SK-N-DZ (cell line): ENCODE measurements at regions not wholly inside any gene's neighbourhood (a gene's known extent, or its start where the extent isn't known, plus 50 kb on each side); places are given as distances from the start of the nearest gene placed in this dataset.

Experiments
- DNase-seq: peaks from one replicate; pipeline ENCODE4 v3.0.0-alpha.2; 2015; ENCODE audit warnings: low spot score

- no peak for DNase-seq
Measured at GRCh38 chr9:107883496-107884124, 394.0 kb upstream of the KLF4 start.

- DNase-seq, result no peak
Measured at GRCh38 chr9:107881626-107882300, 392.2 kb upstream of the KLF4 start.

- no peak for DNase-seq
Measured at GRCh38 chr9:107878462-107878861, 388.9 kb upstream of the KLF4 start.

GRCh38 chr9:107875571-107875980, 386.0 kb upstream of the KLF4 start:
- DNase-seq, result no peak

GRCh38 chr9:107874591-107875369, 385.2 kb upstream of the KLF4 start:
- no peak for DNase-seq

- no peak for DNase-seq
Measured at GRCh38 chr9:107874137-107874536, 384.6 kb upstream of the KLF4 start.

- no peak for DNase-seq
Measured at GRCh38 chr9:107872457-107873192, 383.1 kb upstream of the KLF4 start.

- DNase-seq, result no peak
Measured at GRCh38 chr9:107870927-107871680, 381.5 kb upstream of the KLF4 start.

GRCh38 chr9:107870221-107870620, 380.7 kb upstream of the KLF4 start:
- no peak for DNase-seq

- DNase-seq, result no peak
Measured at GRCh38 chr9:107869111-107869510, 379.5 kb upstream of the KLF4 start.

- DNase-seq, result no peak
Measured at GRCh38 chr9:107868186-107868585, 378.6 kb upstream of the KLF4 start.

- no peak for DNase-seq
Measured at GRCh38 chr9:107867738-107868137, 378.2 kb upstream of the KLF4 start.

- DNase-seq, result no peak
Measured at GRCh38 chr9:107866711-107867311, 377.2 kb upstream of the KLF4 start.

GRCh38 chr9:107863396-107863795, 373.8 kb upstream of the KLF4 start:
- DNase-seq, result no peak

GRCh38 chr9:107862881-107863280, 373.3 kb upstream of the KLF4 start:
- DNase-seq, result no peak

GRCh38 chr9:107862323-107862722, 372.8 kb upstream of the KLF4 start:
- no peak for DNase-seq

GRCh38 chr9:107861075-107861474, 371.5 kb upstream of the KLF4 start:
- no peak for DNase-seq

GRCh38 chr9:107858260-107858659, 368.7 kb upstream of the KLF4 start:
- no peak for DNase-seq

GRCh38 chr9:107856633-107857032, 367.1 kb upstream of the KLF4 start:
- DNase-seq, result no peak

GRCh38 chr9:107855164-107855563, 365.6 kb upstream of the KLF4 start:
- DNase-seq, result no peak

GRCh38 chr9:107853461-107853860, 363.9 kb upstream of the KLF4 start:
- no peak for DNase-seq
